ENCODE measurements at regions not wholly inside any gene's neighbourhood (a gene's known extent, or its start where the extent isn't known, plus 50 kb on each side); places are given as distances from the start of the nearest gene placed in this dataset.
A peak's percentile ranks its signal among the peaks of the same experiment; 100 is the strongest.

- no peak for DNase-seq (ENCODE audit: extremely low spot score)
- CTCF ChIA-PET: interaction anchor here (0.6 kb wide), 1 partner anchor 10 kb away, joined by 3 read pairs; no protein-coding TSS in a partner anchor
- POLR2A ChIA-PET: no interaction called here
- TF ChIP-seq, protein P1, sequence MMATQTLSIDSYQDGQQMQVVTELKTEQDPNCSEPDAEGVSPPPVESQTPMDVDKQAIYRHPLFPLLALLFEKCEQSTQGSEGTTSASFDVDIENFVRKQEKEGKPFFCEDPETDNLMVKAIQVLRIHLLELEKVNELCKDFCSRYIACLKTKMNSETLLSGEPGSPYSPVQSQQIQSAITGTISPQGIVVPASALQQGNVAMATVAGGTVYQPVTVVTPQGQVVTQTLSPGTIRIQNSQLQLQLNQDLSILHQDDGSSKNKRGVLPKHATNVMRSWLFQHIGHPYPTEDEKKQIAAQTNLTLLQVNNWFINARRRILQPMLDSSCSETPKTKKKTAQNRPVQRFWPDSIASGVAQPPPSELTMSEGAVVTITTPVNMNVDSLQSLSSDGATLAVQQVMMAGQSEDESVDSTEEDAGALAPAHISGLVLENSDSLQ (IDR thresholded peaks at IDR 0.05): no peak
- no peak for TF ChIP-seq LEF1 (IDR thresholded peaks at IDR 0.05; ENCODE audit: borderline replicate concordance)
- no peak for TF ChIP-seq CTBP1 (IDR thresholded peaks at IDR 0.05; ENCODE audit: borderline replicate concordance)
- no peak for TF ChIP-seq FOXM1 (IDR thresholded peaks at IDR 0.05; ENCODE audit: borderline replicate concordance)
- TF ChIP-seq ARNT (IDR thresholded peaks at IDR 0.05): no peak
- TF ChIP-seq HDGF (IDR thresholded peaks at IDR 0.05; ENCODE audit: borderline replicate concordance): no peak
- no peak for TF ChIP-seq BHLHE40 (IDR thresholded peaks at IDR 0.05; ENCODE audit: borderline replicate concordance)
- no peak for TF ChIP-seq NFRKB (IDR thresholded peaks at IDR 0.05)
- no peak for TF ChIP-seq L3MBTL2 (conservative IDR thresholded peaks at IDR 0.05)
- TF ChIP-seq SUZ12 (IDR thresholded peaks at IDR 0.05): no peak
- TF ChIP-seq ZNF384 (IDR thresholded peaks at IDR 0.05): no peak
- no peak for TF ChIP-seq FOXA1 (IDR thresholded peaks at IDR 0.05)
- no peak for TF ChIP-seq ELF4 (IDR thresholded peaks at IDR 0.05)
Measured at GRCh38 chr7:42494736-42495135, 257.7 kb upstream of the GLI3 start.

DNA sequence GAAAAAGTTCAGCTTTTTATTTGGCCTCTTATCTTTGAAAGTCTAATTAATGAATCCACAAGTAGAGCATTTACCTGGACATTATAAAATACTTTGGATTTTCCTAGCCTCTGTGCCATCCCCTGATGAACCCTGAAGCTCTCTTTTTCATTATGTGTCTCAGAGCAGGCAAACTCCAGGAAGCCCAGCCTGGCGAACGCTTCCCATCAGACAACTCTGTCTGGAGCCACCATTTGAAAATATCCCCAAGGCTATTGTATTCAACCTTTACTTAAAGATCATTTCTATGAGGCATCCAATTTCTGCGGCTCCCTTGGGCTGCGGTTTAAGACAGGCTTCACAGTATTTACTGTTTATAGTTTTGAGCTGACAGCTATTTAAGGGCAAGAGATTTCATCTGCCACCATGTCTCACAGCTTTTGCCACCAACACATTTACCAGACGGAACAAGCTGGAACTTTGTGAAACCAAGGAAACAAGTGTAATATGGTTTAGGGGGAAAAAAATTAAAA is 257.2 kb upstream of the GLI3 start:
- no peak for DNase-seq (ENCODE audit: extremely low spot score)
- TF ChIP-seq HDGF (IDR thresholded peaks at IDR 0.05; ENCODE audit: borderline replicate concordance) (no peak), SP1 (IDR thresholded peaks at IDR 0.05) (no peak), ZNF384 (IDR thresholded peaks at IDR 0.05) (no peak), L3MBTL2 (conservative IDR thresholded peaks at IDR 0.05) (no peak), FOXK2 (IDR thresholded peaks at IDR 0.05) (no peak), LEF1 (IDR thresholded peaks at IDR 0.05; ENCODE audit: borderline replicate concordance) (no peak), CTBP1 (IDR thresholded peaks at IDR 0.05; ENCODE audit: borderline replicate concordance) (no peak), BHLHE40 (IDR thresholded peaks at IDR 0.05; ENCODE audit: borderline replicate concordance) (no peak), SUZ12 (IDR thresholded peaks at IDR 0.05) (no peak), NFRKB (IDR thresholded peaks at IDR 0.05) (no peak)
- TF ChIP-seq, protein P1 (IDR thresholded peaks at IDR 0.05): no peak
- ChIA-PET POLR2A (no interaction called here), CTCF (interaction anchor here (0.6 kb wide), 1 partner anchor 10 kb away, joined by 3 read pairs; no protein-coding TSS in a partner anchor)

GRCh38 chr7:42493436-42494198 is 256.6 kb upstream of the GLI3 start:
- POLR2A ChIA-PET: no interaction called here
- DNase-seq (ENCODE audit: extremely low spot score): peak; percentile 60

DNA sequence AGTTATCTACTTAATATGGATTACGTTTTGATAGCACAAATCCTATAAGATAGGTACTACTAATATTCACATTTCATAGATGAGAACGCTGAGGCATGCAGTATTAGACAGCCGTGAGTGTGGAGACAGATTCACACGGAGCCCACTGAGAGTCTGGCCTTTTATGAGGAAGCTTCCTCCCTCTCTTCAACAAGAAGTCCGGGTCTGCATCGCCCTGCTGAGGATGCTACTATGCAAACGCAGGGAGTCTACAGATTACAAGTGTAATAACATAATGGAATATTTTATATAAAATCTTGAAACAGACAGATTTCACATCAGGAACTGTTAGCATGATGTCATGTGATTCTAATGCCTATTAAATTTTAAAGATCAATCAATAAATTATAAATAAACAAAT is 255.9 kb upstream of the GLI3 start:
- ChIA-PET POLR2A (no interaction called here), CTCF (no interaction called here)
- no peak for TF ChIP-seq ZNF384 (IDR thresholded peaks at IDR 0.05)
- no peak for TF ChIP-seq L3MBTL2 (conservative IDR thresholded peaks at IDR 0.05)
- no peak for TF ChIP-seq BHLHE40 (IDR thresholded peaks at IDR 0.05; ENCODE audit: borderline replicate concordance)
- TF ChIP-seq, protein P1 (IDR thresholded peaks at IDR 0.05): no peak
- no peak for TF ChIP-seq FOXK2 (IDR thresholded peaks at IDR 0.05)
- TF ChIP-seq SUZ12 (IDR thresholded peaks at IDR 0.05): no peak
- TF ChIP-seq HDGF (IDR thresholded peaks at IDR 0.05; ENCODE audit: borderline replicate concordance): no peak
- TF ChIP-seq FOXA1 (IDR thresholded peaks at IDR 0.05): no peak
- TF ChIP-seq TARDBP (IDR thresholded peaks at IDR 0.05): no peak
- TF ChIP-seq FOXM1 (IDR thresholded peaks at IDR 0.05; ENCODE audit: borderline replicate concordance): no peak
- no peak for TF ChIP-seq CTBP1 (IDR thresholded peaks at IDR 0.05; ENCODE audit: borderline replicate concordance)
- TF ChIP-seq NFRKB (IDR thresholded peaks at IDR 0.05): no peak
- TF ChIP-seq SP1 (IDR thresholded peaks at IDR 0.05): no peak
- no peak for TF ChIP-seq ELF4 (IDR thresholded peaks at IDR 0.05)
- no peak for TF ChIP-seq ARNT (IDR thresholded peaks at IDR 0.05)
- no peak for TF ChIP-seq LEF1 (IDR thresholded peaks at IDR 0.05; ENCODE audit: borderline replicate concordance)
- DNase-seq (ENCODE audit: extremely low spot score): no peak

More at GRCh38 chr7:42493436-42494198, 256.6 kb upstream of the GLI3 start:
- CTCF ChIA-PET: no interaction called here
- TF ChIP-seq TARDBP (IDR thresholded peaks at IDR 0.05) (no peak), SP1 (IDR thresholded peaks at IDR 0.05) (no peak), LEF1 (IDR thresholded peaks at IDR 0.05; ENCODE audit: borderline replicate concordance) (no peak), FOXA1 (IDR thresholded peaks at IDR 0.05) (no peak), ELF4 (IDR thresholded peaks at IDR 0.05) (no peak), HDGF (IDR thresholded peaks at IDR 0.05; ENCODE audit: borderline replicate concordance) (no peak), L3MBTL2 (conservative IDR thresholded peaks at IDR 0.05) (no peak)
- TF ChIP-seq, protein P1 (IDR thresholded peaks at IDR 0.05): no peak

- CTCF ChIA-PET: no interaction called here
- DNase-seq (ENCODE audit: extremely low spot score): no peak
- POLR2A ChIA-PET: no interaction called here
- TF ChIP-seq FOXM1 (IDR thresholded peaks at IDR 0.05; ENCODE audit: borderline replicate concordance): no peak
- TF ChIP-seq ARNT (IDR thresholded peaks at IDR 0.05): no peak
- TF ChIP-seq, protein P1 (IDR thresholded peaks at IDR 0.05): no peak
- TF ChIP-seq ZNF384 (IDR thresholded peaks at IDR 0.05): no peak
- no peak for TF ChIP-seq ELF4 (IDR thresholded peaks at IDR 0.05)
- TF ChIP-seq HDGF (IDR thresholded peaks at IDR 0.05; ENCODE audit: borderline replicate concordance): no peak
- no peak for TF ChIP-seq FOXK2 (IDR thresholded peaks at IDR 0.05)
- no peak for TF ChIP-seq BHLHE40 (IDR thresholded peaks at IDR 0.05; ENCODE audit: borderline replicate concordance)
- TF ChIP-seq SUZ12 (IDR thresholded peaks at IDR 0.05): no peak
- TF ChIP-seq FOXA1 (IDR thresholded peaks at IDR 0.05): no peak
- no peak for TF ChIP-seq L3MBTL2 (conservative IDR thresholded peaks at IDR 0.05)
- no peak for TF ChIP-seq NFRKB (IDR thresholded peaks at IDR 0.05)
Measured at GRCh38 chr7:42491106-42491505, 254.1 kb upstream of the GLI3 start.

All from HEK293T (cell line).